ENCODE measurements at regions not wholly inside any gene's neighbourhood (a gene's known extent, or its start where the extent isn't known, plus 50 kb on each side); places are given as distances from the start of the nearest gene placed in this dataset.
A peak's percentile ranks its signal among the peaks of the same experiment; 100 is the strongest.

DNA sequence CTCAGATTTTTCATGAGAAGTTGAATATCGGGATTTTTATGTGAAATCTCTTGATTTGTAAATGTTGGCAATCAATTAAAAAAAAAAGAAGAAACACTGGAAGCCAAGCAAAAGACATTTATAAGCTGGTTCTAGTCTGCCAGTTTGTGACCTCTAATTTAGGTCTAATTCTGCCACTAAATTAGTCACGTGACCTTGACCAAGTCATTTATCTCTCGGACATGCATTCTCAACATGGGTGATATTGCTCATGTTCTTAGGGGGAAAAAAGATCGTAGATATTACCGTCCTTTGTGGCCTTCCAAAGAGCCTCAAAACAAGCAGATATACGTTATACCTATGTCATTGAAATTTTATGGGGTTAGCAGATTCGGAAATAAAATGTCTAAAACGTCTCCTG lies 52.9 kb upstream of the PTPDC1 start:
- Histone ChIP-seq H3K79me2 (ENCODE audit: control insufficient read depth, insufficient read depth, low read length) (peaks cover 11% of the 10 kb centered on the region), H4K20me1 (ENCODE audit: control insufficient read depth, extremely low read depth, insufficient read depth, low read length) (no peaks in the 10 kb centered on the region), H3K4me2 (ENCODE audit: control insufficient read depth, extremely low read depth, insufficient read depth, low read depth, low read length) (peak overlapping the region; percentile 86), H3K4me1 (ENCODE audit: control insufficient read depth, extremely low read depth, insufficient read depth, low read length) (peaks cover 13% of the 10 kb centered on the region), H3K27ac (ENCODE audit: control insufficient read depth, insufficient read depth, low read length) (peak overlapping the region; percentile 66), H3K9me3 (ENCODE audit: control insufficient read depth, low read depth, low read length) (no peaks in the 10 kb centered on the region), H3K9ac (ENCODE audit: control insufficient read depth, extremely low read depth, insufficient read depth, low read length) (peak overlapping the region; percentile 85), H3K27me3 (ENCODE audit: control insufficient read depth, extremely low read depth, insufficient read depth, low read length) (no peaks in the 10 kb centered on the region), H3K36me3 (ENCODE audit: control insufficient read depth in 2 of 2, extremely low read depth in 1 of 2, insufficient read depth in 2 of 2, low read length in 2 of 2) (no peaks in the 10 kb centered on the region), H3K9me1 (ENCODE audit: control insufficient read depth, extremely low read depth, insufficient read depth, low read length) (no peaks in the 10 kb centered on the region), H3K4me3 (ENCODE audit: control insufficient read depth in 2 of 3, extremely low read depth in 1 of 3, insufficient read depth in 2 of 3, low read depth in 1 of 3, low read length in 3 of 3) (peak overlapping the region; percentile 87 to 95 (median 95)), H2AFZ (ENCODE audit: control insufficient read depth, low read length) (peak overlapping the region; percentile 97)
- dilution Hi-C loops (cut with MboI; ENCODE audit: extremely low pct_ligation_motif_present, low sequenced_read_pairs) = no loop called here
- TF ChIP-seq, protein P1, sequence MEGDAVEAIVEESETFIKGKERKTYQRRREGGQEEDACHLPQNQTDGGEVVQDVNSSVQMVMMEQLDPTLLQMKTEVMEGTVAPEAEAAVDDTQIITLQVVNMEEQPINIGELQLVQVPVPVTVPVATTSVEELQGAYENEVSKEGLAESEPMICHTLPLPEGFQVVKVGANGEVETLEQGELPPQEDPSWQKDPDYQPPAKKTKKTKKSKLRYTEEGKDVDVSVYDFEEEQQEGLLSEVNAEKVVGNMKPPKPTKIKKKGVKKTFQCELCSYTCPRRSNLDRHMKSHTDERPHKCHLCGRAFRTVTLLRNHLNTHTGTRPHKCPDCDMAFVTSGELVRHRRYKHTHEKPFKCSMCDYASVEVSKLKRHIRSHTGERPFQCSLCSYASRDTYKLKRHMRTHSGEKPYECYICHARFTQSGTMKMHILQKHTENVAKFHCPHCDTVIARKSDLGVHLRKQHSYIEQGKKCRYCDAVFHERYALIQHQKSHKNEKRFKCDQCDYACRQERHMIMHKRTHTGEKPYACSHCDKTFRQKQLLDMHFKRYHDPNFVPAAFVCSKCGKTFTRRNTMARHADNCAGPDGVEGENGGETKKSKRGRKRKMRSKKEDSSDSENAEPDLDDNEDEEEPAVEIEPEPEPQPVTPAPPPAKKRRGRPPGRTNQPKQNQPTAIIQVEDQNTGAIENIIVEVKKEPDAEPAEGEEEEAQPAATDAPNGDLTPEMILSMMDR (optimal IDR thresholded peaks at IDR 0.05 in 1 of 3, IDR thresholded peaks at IDR 0.05 in 1 of 3, conservative IDR thresholded peaks at IDR 0.05 in 1 of 3; ENCODE audit: extremely low read depth in 1 of 3, insufficient read depth in 2 of 3, low read length in 3 of 3) = no peak
- TF ChIP-seq EZH2 (IDR thresholded peaks at IDR 0.05; ENCODE audit: low read length) = no peak
- DNase-seq (ENCODE audit: low read depth, low spot score) (no peak), FAIRE-seq (no peak)

DNA sequence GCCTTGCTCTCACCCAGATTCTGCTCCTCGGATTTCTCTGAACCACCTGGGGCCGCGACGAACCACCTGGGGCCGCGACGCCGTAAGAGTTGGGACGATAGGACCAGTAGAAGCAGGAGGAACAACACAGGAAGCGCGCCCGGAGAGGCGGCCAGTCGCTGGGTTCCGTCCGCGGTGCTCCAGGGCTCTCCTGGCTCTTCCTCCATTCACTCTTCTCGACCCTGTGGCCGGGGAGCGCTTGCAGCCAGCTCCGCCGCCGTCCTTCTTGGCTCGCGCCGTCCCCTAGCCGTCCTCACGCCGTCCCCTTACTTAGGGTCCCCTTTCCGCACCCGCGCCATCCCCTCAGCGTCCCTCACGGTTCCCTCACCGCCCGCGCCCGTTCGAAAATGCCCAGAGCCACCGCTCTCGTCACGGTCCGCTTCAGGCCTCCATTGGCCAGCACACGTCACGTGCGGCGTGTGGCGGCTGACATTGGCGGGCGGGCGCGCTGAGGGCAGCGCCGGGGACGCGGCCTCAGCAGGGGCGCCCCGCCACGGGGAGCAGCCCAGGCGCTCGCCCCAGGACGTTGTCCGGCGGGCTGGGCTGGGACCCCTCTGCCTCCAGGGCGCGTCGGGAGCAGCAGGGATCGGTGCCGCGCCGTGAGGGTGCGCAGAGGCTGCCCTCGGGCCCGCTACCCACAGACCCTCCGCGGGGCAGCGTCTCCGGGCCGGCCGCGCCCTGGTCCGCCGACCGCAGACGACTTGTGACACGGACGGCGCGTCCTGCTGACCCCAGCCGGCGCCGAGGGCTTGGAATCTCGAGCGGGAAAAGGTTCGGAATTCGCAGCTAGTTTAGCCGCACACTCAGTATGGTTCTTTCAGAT lies 53.7 kb upstream of the PTPDC1 start:
- H3K27me3 ChIP-seq (ENCODE audit: control insufficient read depth, extremely low read depth, insufficient read depth, low read length) = no peaks in the 10 kb centered on the region
- H3K27ac ChIP-seq (ENCODE audit: control insufficient read depth, insufficient read depth, low read length) = peak overlapping the region; percentile 66
- peaks cover 13% of the 10 kb centered on the region for H3K4me1 ChIP-seq (ENCODE audit: control insufficient read depth, extremely low read depth, insufficient read depth, low read length)
- TF ChIP-seq, protein P1 (optimal IDR thresholded peaks at IDR 0.05 in 1 of 3, IDR thresholded peaks at IDR 0.05 in 1 of 3, conservative IDR thresholded peaks at IDR 0.05 in 1 of 3; ENCODE audit: extremely low read depth in 1 of 3, insufficient read depth in 2 of 3, low read length in 3 of 3) = no peak
- no peak for TF ChIP-seq EZH2 (IDR thresholded peaks at IDR 0.05; ENCODE audit: low read length)
- peak overlapping the region; percentile 97 for H2AFZ ChIP-seq (ENCODE audit: control insufficient read depth, low read length)
- H3K36me3 ChIP-seq (ENCODE audit: control insufficient read depth in 2 of 2, extremely low read depth in 1 of 2, insufficient read depth in 2 of 2, low read length in 2 of 2) = no peaks in the 10 kb centered on the region
- peak overlapping the region; percentile 86 for H3K4me2 ChIP-seq (ENCODE audit: control insufficient read depth, extremely low read depth, insufficient read depth, low read depth, low read length)
- no peaks in the 10 kb centered on the region for H3K9me3 ChIP-seq (ENCODE audit: control insufficient read depth, low read depth, low read length)
- H3K4me3 ChIP-seq (ENCODE audit: control insufficient read depth in 2 of 3, extremely low read depth in 1 of 3, insufficient read depth in 2 of 3, low read depth in 1 of 3, low read length in 3 of 3) = peak overlapping the region; percentile 87 to 95 (median 95)
- peak overlapping the region; percentile 85 for H3K9ac ChIP-seq (ENCODE audit: control insufficient read depth, extremely low read depth, insufficient read depth, low read length)
- dilution Hi-C loops (cut with MboI; ENCODE audit: extremely low pct_ligation_motif_present, low sequenced_read_pairs) = no loop called here
- H3K9me1 ChIP-seq (ENCODE audit: control insufficient read depth, extremely low read depth, insufficient read depth, low read length) = no peaks in the 10 kb centered on the region
- no peaks in the 10 kb centered on the region for H4K20me1 ChIP-seq (ENCODE audit: control insufficient read depth, extremely low read depth, insufficient read depth, low read length)
- H3K79me2 ChIP-seq (ENCODE audit: control insufficient read depth, insufficient read depth, low read length) = peaks cover 11% of the 10 kb centered on the region
- peak; percentile 29 for FAIRE-seq
- no peak for DNase-seq (ENCODE audit: low read depth, low spot score)
